GM23338 (cell line): ENCODE measurements at regions not wholly inside any gene's neighbourhood (a gene's known extent, or its start where the extent isn't known, plus 50 kb on each side); places are given as distances from the start of the nearest gene placed in this dataset.

ENCODE experiments used
- CTCF ChIP-seq, 2 experiments: fragments of 200-600 bp in 1 of 2; sonication (generic) in 1 of 2; conservative IDR thresholded peaks; 2 replicates each; pipeline versions ENCODE4 v1.5.1 to v1.6.1; 2016 to 2017; ENCODE audit warnings: antibody characterized with exemption in 2 of 2, low read depth in 2 of 2, mild to moderate bottlenecking in 2 of 2, moderate library complexity in 1 of 2
- POLR2AphosphoS5 ChIP-seq: IDR thresholded peaks from 2 replicates; pipeline ENCODE4 v1.6.1; 2016; ENCODE audit warnings: antibody characterized with exemption, low read depth
- ZNF114 ChIP-seq: fragments of 250-450 bp; sonication (Bioruptor Pico); IDR thresholded peaks from 2 replicates; pipeline ENCODE4 v1.5.0; 2020; ENCODE audit warnings: mild to moderate bottlenecking, moderate library complexity

DNA sequence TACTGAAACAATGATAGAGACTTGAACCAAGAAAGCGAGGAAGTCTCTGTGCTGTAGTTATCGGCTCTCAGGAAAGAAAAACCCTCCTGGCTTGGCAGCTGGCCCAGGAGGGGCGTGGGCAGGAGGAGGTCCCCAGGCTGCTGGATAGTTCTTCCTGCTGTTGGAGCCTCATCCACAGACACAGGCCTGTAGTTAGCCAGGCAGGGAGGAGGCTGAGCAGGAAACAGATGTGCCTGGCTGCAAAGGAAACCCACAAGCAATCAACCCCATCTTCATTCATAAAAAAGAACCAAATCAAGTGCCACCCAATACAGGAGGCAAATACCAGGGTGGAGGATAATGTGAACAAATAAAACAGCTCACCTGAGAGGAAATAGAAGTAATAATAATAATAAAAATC is 86.2 kb downstream of the IRS2 start:
- no peak for TF ChIP-seq ZNF114
- no peak for TF ChIP-seq CTCF (conservative IDR thresholded peaks at IDR 0.05; ENCODE audit: low read depth in 2 of 2)
- TF ChIP-seq POLR2AphosphoS5, result no peak
